ENCODE measurements at regions not wholly inside any gene's neighbourhood (a gene's known extent, or its start where the extent isn't known, plus 50 kb on each side); places are given as distances from the start of the nearest gene placed in this dataset.

DNA sequence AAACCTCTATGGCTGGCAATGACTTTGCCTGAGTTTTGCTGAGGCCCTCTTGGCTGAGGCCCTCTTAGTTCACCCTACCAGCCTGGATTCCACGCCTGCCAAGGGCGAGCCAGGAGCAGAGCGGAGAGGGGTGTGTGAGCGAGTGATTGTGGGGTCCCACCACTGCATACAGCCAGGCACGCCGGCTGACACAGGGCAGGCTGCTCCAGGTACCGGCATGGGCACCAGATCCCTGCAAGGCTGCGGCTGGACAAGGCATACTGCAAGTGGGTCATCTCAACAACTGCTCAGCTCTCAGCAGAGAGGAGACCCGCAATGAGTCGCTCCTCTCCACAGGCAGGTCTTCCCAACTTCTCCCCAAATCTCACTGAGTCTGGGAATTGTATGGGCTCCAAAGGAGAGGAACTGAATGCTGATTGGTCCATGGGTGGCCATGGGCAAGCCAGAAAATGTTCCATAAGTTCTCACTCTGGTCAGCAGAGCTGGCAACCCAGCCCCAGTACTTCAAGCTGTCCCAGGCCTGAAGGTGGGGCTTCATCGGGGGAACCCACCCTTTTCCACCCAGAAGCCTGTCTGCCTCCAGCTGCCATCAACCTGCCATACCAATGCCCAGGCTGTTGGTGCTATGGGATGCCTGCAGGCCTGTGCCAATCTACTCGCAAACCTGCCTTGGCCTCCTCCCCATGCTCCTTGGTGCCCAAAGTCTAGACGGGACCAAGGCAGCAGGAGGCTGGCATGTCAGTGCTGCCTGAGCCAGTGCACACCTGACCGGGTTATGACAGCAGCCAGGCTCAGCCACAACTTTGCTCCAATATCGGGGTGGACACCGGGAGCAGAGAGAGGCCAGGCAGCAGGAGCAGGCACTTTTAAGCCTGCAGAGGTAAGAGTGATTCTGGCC, 1273.6 kb upstream of the GBE1 start:
- Mint-ChIP-seq H3K9me3 (peaks cover 0 to 9% (median 2%) of the 10 kb centered on the region in 3 donors), H3K27ac (no peak overlapping the region), H3K36me3 (peaks cover 1% of the 10 kb centered on the region), H3K4me1 (no peaks in the 10 kb centered on the region), H3K27me3 (no peaks in the 10 kb centered on the region), H3K4me3 (no peak overlapping the region)

DNA sequence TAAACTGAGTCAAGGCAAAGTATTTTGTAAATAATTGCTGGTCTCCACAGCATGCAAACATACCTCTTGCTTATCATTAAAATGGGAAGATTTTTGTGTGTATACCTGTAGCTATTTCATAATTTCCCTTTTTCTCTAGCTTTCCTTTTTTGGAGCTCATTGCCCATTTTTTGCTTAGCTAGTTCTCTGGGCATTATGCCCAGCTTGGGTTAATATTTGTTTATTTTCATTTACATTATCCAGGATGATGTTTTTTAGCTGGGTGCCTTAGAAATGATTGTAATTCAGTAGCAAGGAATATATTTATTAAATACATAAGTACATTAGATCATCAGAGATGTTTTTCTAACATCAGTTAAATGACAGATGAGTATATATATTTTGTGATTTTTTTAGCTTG, 1271.7 kb upstream of the GBE1 start:
- H3K27ac Mint-ChIP-seq, result no peak overlapping the region
- no peak overlapping the region for H3K4me3 Mint-ChIP-seq
- H3K9me3 Mint-ChIP-seq, result peaks cover 0 to 9% (median 5%) of the 10 kb centered on the region in 3 donors
- no peaks in the 10 kb centered on the region for H3K27me3 Mint-ChIP-seq
- no peaks in the 10 kb centered on the region for H3K4me1 Mint-ChIP-seq
- peaks cover 1% of the 10 kb centered on the region for H3K36me3 Mint-ChIP-seq

DNA sequence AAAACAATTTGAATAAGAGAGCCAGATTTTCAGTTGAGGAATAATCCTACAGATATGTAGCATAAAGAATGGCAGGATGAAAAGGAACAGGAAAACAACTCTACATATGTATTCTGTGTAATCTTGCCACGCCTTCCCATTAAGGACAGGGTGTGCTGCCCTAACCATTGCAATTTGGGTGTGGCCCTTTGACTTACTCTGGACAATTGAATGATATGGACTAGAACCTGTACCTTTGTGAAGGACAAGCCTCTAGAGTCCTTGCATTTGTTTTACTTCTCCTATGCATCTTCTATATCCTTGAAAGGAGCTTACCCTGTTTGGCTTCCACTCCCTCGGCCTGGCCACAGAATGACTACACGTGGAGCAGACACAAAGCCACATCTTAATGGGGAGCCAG, 1261.6 kb upstream of the GBE1 start:
- Mint-ChIP-seq H3K4me1 (no peaks in the 10 kb centered on the region), H3K36me3 (no peaks in the 10 kb centered on the region), H3K9me3 (peaks cover 0 to 14% (median 0%) of the 10 kb centered on the region in 3 donors), H3K27ac (no peak overlapping the region), H3K4me3 (no peak overlapping the region), H3K27me3 (no peaks in the 10 kb centered on the region)

DNA sequence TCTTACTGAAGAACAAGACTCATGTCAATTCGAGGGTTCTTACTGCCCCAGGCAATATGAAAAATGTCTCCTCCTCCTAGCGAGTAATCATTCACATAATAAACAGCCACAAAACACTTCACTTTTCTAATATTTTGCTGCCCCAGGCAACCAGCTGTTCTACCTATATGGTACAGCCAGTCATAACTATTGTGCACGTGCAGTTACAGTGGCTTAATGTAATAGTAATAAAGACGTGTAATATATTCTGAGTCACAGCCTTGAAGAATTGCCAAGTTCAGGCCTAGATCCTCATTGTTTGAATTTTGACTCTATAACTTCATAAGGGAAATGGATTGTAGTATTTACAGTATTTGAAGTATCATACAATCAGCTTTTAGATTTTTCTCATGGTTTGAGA, 1250.0 kb upstream of the GBE1 start:
- Mint-ChIP-seq H3K4me1 (no peaks in the 10 kb centered on the region), H3K4me3 (no peak overlapping the region), H3K9me3 (peaks cover 4 to 6% (median 6%) of the 10 kb centered on the region in 3 donors), H3K27ac (no peak overlapping the region), H3K36me3 (no peaks in the 10 kb centered on the region), H3K27me3 (no peaks in the 10 kb centered on the region)

DNA sequence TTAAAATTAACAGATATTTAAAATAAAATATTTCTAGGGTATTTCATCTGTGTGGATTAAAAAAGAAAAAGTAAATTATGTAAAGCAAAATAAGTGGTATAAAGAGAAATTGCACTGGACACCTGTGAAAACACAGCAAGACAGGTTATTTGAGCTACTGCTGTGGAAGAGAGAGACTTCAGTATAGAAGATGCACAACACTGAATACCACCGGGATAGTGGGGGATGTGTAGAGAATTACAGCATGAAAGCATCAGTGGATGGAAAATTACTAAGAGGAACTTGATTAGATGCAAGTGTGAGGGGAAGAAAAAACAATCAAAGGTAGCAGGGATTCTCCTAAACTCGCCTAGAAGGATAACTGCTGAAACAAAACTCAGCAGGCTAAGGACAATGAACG, 1242.5 kb upstream of the GBE1 start:
- Mint-ChIP-seq H3K36me3 (no peaks in the 10 kb centered on the region), H3K4me3 (no peak overlapping the region), H3K4me1 (no peaks in the 10 kb centered on the region), H3K9me3 (peaks cover 4 to 6% (median 4%) of the 10 kb centered on the region in 3 donors), H3K27ac (no peak overlapping the region), H3K27me3 (no peaks in the 10 kb centered on the region)

DNA sequence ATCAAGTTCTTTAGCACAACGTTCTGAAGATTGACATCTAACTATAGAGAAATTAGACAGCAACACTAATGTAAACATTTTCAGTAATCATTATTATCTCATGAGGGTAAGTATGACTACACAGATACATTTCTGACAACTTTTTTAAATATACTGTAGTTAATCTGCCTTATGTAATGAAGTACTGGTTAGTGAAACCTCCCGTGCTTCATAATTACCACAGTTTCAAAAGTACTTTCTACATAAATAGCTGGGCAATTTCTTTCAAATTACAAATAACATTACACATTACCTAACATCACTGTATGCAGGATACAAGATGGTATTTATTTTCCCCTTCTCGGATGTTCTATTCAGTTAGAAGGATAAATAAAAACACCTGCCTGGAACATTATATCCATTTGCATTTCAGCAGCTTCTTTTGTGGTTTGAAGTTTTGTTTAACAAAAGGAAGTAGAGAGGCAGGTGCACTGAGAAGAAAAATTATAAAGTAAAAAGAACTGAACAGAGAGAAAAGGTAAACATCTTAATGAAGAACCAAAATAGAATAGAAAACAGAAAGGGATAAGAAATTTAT, 1241.5 kb upstream of the GBE1 start:
- no peak overlapping the region for H3K4me3 Mint-ChIP-seq
- H3K9me3 Mint-ChIP-seq, result peaks cover 4 to 5% (median 4%) of the 10 kb centered on the region in 3 donors
- no peaks in the 10 kb centered on the region for H3K4me1 Mint-ChIP-seq
- H3K36me3 Mint-ChIP-seq, result no peaks in the 10 kb centered on the region
- no peaks in the 10 kb centered on the region for H3K27me3 Mint-ChIP-seq
- no peak overlapping the region for H3K27ac Mint-ChIP-seq

DNA sequence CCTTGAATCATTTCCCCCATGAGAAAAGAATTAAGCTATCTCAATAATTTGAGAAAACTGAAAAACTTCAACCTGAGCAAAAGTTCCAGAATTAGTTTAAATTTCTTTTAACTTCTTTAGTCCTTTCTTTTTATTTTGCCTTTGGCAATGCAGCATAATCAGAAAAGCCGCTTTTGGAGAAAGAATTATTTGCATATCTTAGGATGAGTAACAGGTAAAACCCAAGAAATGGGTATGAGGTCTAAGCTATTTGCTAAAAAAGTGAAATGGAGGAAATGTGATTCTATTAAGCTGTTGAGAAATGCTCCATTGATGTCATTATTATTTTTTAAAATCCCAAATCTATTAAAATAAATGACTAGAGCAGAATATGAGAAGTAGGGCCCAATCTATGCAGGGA, 1238.3 kb upstream of the GBE1 start:
- H3K27me3 Mint-ChIP-seq, result no peaks in the 10 kb centered on the region
- peaks cover 4 to 13% (median 5%) of the 10 kb centered on the region in 3 donors for H3K9me3 Mint-ChIP-seq
- no peaks in the 10 kb centered on the region for H3K4me1 Mint-ChIP-seq
- H3K36me3 Mint-ChIP-seq, result no peaks in the 10 kb centered on the region
- no peak overlapping the region for H3K4me3 Mint-ChIP-seq
- no peak overlapping the region for H3K27ac Mint-ChIP-seq

DNA sequence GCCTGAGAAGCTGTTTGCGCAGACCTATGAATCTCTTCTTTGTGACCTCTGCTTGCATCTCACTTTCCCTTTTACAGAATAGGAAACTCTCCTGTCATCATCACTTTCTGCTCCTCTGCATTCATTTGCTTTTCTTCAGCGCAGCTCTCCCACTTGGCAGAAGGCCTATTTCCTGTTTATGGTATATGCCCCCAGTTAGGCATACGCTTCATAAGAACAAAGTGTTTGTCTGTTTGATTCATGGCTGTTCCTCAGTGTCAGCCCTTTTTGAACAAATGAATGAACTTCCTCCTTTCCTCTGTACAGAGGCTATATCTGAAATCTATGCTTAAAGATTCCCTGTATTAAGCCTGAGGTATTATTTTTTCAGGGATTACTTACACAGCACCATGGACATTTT, 1216.9 kb upstream of the GBE1 start:
- H3K36me3 Mint-ChIP-seq, result no peaks in the 10 kb centered on the region
- H3K4me1 Mint-ChIP-seq, result no peaks in the 10 kb centered on the region
- H3K27me3 Mint-ChIP-seq, result no peaks in the 10 kb centered on the region
- no peak overlapping the region for H3K4me3 Mint-ChIP-seq
- H3K27ac Mint-ChIP-seq, result no peak overlapping the region
- peaks cover 0 to 8% (median 5%) of the 10 kb centered on the region in 3 donors for H3K9me3 Mint-ChIP-seq

DNA sequence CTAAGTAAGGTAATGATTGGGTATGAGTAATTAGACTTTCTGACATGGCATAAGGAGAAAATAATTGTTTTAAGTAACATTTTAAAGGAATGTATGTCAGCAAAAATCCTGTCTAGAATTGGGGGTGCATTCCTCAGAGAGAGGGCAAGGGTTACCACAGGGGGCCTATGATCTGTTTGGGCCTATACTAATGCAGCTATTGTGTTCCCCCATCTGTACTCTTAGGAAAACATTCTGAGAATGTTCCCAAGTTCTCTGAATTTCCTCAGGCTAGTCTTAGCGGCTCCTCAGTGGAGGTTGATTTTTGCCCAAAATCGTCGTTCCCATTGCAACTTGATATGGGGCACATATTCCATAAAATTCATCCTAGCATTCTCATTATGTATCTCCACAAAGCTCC, 1216.4 kb upstream of the GBE1 start:
- H3K27ac Mint-ChIP-seq, result no peak overlapping the region
- H3K27me3 Mint-ChIP-seq, result no peaks in the 10 kb centered on the region
- no peaks in the 10 kb centered on the region for H3K36me3 Mint-ChIP-seq
- no peaks in the 10 kb centered on the region for H3K4me1 Mint-ChIP-seq
- H3K4me3 Mint-ChIP-seq, result no peak overlapping the region
- H3K9me3 Mint-ChIP-seq, result peaks cover 0 to 8% (median 3%) of the 10 kb centered on the region in 3 donors

DNA sequence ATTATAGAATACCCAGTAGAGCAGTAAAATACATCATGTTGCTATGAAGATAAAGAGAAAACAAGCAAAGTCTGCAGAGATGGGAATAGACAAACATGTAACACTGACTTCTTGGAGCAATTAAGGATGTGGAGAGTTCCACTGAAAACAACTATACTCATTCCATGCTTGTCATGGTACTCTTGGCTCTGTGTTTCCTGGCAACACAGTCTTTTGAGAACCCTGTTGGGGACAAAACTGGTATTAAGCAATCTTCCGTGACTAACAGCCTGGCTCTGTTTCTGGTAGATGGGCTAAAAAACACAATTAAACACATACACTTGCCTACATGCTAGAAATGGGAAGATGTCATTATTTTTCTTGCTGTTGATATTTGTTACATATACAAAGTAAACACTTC, 1212.3 kb upstream of the GBE1 start:
- Mint-ChIP-seq H3K9me3 (peaks cover 1 to 4% (median 3%) of the 10 kb centered on the region in 3 donors), H3K27me3 (no peaks in the 10 kb centered on the region), H3K27ac (no peak overlapping the region), H3K4me3 (no peak overlapping the region), H3K4me1 (no peaks in the 10 kb centered on the region), H3K36me3 (no peaks in the 10 kb centered on the region)

DNA sequence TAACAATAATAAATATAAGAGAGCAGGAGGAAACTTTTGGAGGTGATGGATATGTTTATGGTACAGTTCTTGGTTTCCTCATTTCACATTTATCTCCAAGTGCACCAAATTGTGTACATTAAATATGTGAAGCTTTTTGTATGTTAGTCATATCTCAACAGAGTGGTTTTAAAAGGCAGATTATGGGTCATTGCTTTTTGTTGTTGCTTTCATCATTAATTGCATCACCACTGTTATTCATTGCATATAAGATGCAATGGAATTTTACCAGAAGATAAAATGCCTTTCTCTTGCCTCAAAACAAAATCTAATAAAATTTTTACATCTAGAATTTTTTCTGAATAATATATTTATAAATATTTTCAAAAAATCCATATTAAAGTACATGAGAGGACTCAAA, 1198.9 kb upstream of the GBE1 start:
- Mint-ChIP-seq H3K36me3 (no peaks in the 10 kb centered on the region), H3K4me1 (no peaks in the 10 kb centered on the region), H3K9me3 (peaks cover 0 to 8% (median 3%) of the 10 kb centered on the region in 3 donors), H3K27me3 (no peaks in the 10 kb centered on the region), H3K4me3 (no peak overlapping the region), H3K27ac (no peak overlapping the region)

DNA sequence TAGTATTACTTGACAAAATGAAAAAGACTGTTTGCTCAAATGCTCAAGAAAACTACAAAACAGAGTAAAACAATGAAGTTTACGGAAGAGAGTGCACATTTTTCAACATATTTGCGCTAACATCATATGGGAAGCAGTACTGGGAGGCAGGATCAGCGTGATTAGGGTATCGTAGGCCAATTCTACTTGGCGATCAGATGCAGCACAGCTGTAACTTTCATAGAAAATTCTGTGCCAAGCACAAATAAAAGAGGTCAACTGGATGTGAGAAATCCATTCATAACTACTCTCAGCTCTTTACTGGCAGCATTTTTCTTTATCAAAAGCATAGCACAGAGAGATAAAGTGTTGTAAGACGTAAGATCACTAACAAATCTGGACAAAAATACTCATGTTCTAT, 1196.3 kb upstream of the GBE1 start:
- Mint-ChIP-seq H3K4me3 (no peak overlapping the region), H3K9me3 (peaks cover 0 to 4% (median 3%) of the 10 kb centered on the region in 3 donors), H3K27ac (no peak overlapping the region), H3K27me3 (no peaks in the 10 kb centered on the region), H3K4me1 (no peaks in the 10 kb centered on the region), H3K36me3 (no peaks in the 10 kb centered on the region)

DNA sequence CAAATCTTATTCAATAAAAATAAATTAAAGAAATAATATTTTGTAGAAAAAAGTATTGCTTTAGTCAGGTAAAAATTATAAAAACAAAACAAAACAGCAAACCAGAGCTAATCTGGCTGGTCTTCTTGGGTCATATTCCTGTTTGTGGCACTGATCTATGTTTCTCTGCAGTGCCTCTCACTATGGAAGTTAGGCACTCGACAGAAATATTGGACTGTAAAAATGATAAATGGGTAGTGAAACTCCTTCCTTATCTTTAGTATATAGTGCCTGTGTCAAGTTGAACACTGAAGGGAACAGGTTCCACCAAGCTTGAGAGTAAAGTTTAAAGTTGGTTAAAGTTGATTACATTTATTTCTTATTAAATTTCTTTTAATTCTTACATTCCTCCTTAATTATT, 1195.6 kb upstream of the GBE1 start:
- Mint-ChIP-seq H3K36me3 (no peaks in the 10 kb centered on the region), H3K4me3 (no peak overlapping the region), H3K4me1 (no peaks in the 10 kb centered on the region), H3K9me3 (peaks cover 0 to 4% (median 3%) of the 10 kb centered on the region in 3 donors), H3K27ac (no peak overlapping the region), H3K27me3 (no peaks in the 10 kb centered on the region)

DNA sequence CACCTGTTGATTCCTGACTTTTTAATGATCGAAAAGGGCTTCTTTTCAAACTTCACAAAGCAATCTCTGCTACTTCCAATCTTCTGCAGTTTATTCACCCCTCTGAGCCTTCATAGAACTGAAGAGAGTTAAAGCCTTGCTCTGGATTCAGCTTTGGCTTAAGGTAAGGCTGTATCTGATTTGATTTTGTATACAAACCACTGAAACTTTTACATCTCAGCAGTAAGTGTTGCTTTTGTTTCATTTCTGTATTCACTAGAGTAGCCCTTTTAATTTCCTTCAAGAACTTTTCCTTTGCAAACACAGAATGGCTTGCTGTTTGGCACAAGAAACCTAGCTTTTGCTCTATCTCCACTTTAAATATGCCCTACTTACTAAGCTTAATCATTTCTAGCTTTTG, 1193.0 kb upstream of the GBE1 start:
- Mint-ChIP-seq H3K9me3 (peaks cover 0 to 3% (median 0%) of the 10 kb centered on the region in 3 donors), H3K27ac (no peak overlapping the region), H3K4me1 (no peaks in the 10 kb centered on the region), H3K36me3 (no peaks in the 10 kb centered on the region), H3K4me3 (no peak overlapping the region), H3K27me3 (no peaks in the 10 kb centered on the region)

DNA sequence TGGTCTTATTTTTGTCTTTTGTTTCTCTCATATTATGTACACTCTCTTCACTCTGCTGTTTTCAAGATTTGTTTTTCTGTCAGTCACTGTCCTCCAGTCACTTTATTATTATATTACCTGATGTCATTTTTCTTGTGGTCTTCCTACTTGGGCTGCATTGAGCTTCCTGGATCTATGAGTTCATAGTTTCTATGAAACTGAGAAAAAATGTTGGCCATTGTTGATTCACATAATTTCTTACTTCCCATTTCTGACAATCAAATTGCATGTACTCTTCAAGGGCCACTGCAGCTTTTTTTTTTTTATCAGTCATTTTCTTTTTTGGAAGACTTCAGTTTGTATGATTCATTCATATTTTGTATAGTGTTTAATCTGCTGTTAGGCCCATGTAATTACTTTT, 1180.6 kb upstream of the GBE1 start:
- Mint-ChIP-seq H3K9me3 (peaks cover 1 to 14% (median 4%) of the 10 kb centered on the region in 3 donors), H3K27me3 (no peaks in the 10 kb centered on the region), H3K4me3 (no peak overlapping the region), H3K4me1 (no peaks in the 10 kb centered on the region), H3K27ac (no peak overlapping the region), H3K36me3 (no peaks in the 10 kb centered on the region)

DNA sequence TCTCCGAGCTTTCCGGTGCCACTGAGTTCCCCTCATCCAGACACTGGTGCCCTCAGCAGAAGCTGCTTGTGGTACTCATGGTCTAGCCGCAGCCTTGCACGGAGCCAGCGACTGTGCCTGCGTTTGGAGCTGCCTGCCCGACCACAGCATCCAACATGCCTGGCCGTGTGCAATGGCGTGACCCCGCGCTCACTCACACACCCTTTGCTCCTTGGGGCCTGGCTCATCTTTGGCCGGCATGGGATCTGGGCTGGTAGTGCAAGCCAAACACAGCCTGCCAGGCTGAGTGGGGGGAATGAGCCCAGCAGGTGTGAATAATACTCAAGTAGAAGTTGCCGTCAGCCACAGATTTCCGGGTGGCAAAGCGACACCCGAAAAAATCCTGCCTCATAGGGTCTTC, 1178.7 kb upstream of the GBE1 start:
- Mint-ChIP-seq H3K36me3 (no peaks in the 10 kb centered on the region), H3K9me3 (peaks cover 0 to 14% (median 4%) of the 10 kb centered on the region in 3 donors), H3K4me1 (no peaks in the 10 kb centered on the region), H3K4me3 (no peak overlapping the region), H3K27me3 (no peaks in the 10 kb centered on the region), H3K27ac (no peak overlapping the region)
